Hematopoietic multipotent progenitor cell treated with erythropoietin and hydrocortisone succinate and interleukin-3 and kit ligand, for 8 days (in vitro differentiated cells): ENCODE measurements at regions not wholly inside any gene's neighbourhood (a gene's known extent, or its start where the extent isn't known, plus 50 kb on each side); places are given as distances from the start of the nearest gene placed in this dataset.
"Not testable (repeated sequence)": the region's sequence is repeated elsewhere in the genome, so short reads cannot be mapped to it uniquely, and the experiment has no call there.

Experiments
- DNase-seq: peaks from one replicate; pipeline ENCODE4 v3.0.0-alpha.2; 2015

GRCh38 chr12:96085475-96085874 lies 50.1 kb upstream of the LTA4H start:
- DNase-seq: no peak

- not testable (repeated sequence) for DNase-seq
Observed at GRCh38 chr12:96086190-96086589, 50.8 kb upstream of the LTA4H start.

GRCh38 chr12:96091833-96092232 lies 56.4 kb upstream of the LTA4H start:
- peak; percentile 7 for DNase-seq

- DNase-seq: no peak
Observed at GRCh38 chr12:96093543-96094196, 58.3 kb upstream of the LTA4H start.

- DNase-seq: peak; percentile 15
Observed at GRCh38 chr12:96094201-96094600, 58.8 kb upstream of the LTA4H start.

GRCh38 chr12:96098631-96099030 lies 63.2 kb upstream of the LTA4H start:
- DNase-seq: no peak

- no peak for DNase-seq
Observed at GRCh38 chr12:96099421-96099820, 64.0 kb upstream of the LTA4H start.

GRCh38 chr12:96099986-96100385 lies 64.6 kb upstream of the LTA4H start:
- no peak for DNase-seq

GRCh38 chr12:96101806-96102205 lies 66.4 kb upstream of the LTA4H start:
- DNase-seq: no peak

GRCh38 chr12:96103067-96103644 lies 67.8 kb upstream of the LTA4H start:
- DNase-seq: no peak

GRCh38 chr12:96104566-96104965 lies 69.2 kb upstream of the LTA4H start:
- no peak for DNase-seq

GRCh38 chr12:96106137-96106536 lies 70.8 kb upstream of the LTA4H start:
- DNase-seq: no peak

GRCh38 chr12:96107236-96107635 lies 71.8 kb upstream of the LTA4H start:
- DNase-seq: no peak

- no peak for DNase-seq
Observed at GRCh38 chr12:96108321-96108720, 72.9 kb upstream of the LTA4H start.

- DNase-seq: not testable (repeated sequence)
Observed at GRCh38 chr12:96108941-96109340, 73.6 kb upstream of the LTA4H start.

GRCh38 chr12:96112733-96113132 lies 77.3 kb upstream of the LTA4H start:
- DNase-seq: no peak

GRCh38 chr12:96117460-96117859 lies 76.7 kb upstream of the ELK3 start:
- no peak for DNase-seq

GRCh38 chr12:96120359-96121100 lies 73.6 kb upstream of the ELK3 start:
- peak; percentile 51 for DNase-seq

GRCh38 chr12:96121271-96121711 lies 72.9 kb upstream of the ELK3 start:
- peak; percentile 27 for DNase-seq

- DNase-seq: not testable (repeated sequence)
Observed at GRCh38 chr12:96128292-96128691, 65.9 kb upstream of the ELK3 start.

GRCh38 chr12:96130396-96131059 lies 63.6 kb upstream of the ELK3 start:
- no peak for DNase-seq

- no peak for DNase-seq
Observed at GRCh38 chr12:96131230-96131788, 62.9 kb upstream of the ELK3 start.

- DNase-seq: peak; percentile 38
Observed at GRCh38 chr12:96132819-96133218, 61.4 kb upstream of the ELK3 start.
